ENCODE measurements at regions not wholly inside any gene's neighbourhood (a gene's known extent, or its start where the extent isn't known, plus 50 kb on each side); places are given as distances from the start of the nearest gene placed in this dataset.

DNA sequence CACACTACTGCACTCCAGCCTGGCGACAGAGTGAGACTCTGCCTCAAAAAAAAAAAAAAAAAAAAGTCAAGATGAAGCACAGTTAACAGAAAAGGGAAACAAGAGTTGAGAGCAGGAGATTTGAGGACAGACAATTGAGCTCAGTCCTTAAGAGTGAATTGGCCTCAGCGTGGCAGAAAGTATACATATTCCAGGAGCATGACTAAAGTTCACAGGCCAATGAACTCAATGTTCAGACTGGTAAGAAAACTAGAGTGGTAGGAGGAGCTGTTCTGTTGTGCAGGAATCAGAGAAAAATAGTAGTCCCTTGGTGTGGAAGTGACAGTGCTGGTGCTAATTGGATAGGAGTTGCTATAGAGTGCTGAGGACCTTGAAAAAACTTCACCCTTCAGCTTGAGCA is 60.0 kb downstream of the NRN1 start:
- no peak for DNase-seq

DNA sequence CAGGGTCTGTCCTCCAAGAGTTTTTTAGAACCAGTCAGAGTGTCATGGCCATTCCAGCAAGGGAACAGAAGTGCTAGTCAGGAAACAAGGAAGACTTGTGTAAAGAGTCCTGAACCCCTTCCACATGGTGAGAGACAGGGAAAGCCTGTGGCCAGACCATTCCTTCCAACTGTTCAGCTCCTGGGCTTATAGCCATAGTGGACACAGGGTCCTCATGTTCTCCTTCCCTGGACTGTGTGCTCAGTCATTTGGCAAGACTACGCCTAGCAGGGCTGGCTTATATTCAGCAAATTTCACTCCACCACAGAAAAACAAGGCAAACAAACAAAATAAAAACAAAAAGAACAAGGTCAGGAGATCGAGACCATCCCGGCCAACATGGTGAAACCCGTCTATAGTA is 60.5 kb downstream of the NRN1 start:
- DNase-seq, result no peak

- DNase-seq, result no peak
Observed at GRCh38 chr6:5943591-5943990, 63.1 kb downstream of the NRN1 start.

DNA sequence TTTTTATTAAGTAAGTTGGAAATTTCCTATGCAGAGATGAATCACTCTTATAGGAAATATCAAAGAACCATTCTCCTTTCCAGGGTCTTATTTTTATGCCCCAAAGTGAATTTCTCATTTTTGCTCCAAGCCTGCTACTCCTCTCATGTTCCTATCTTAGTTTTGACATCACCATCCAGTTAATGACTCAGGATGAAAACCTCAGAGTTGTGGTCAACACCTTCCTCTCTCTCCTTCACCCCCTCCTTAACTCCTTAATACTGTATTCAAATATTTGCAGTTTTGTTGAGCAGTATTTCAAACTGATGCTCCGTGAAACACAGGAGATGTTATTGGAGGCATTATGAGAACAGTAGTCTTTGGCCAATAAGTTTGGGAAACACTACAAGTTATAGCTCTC is 64.1 kb downstream of the NRN1 start:
- DNase-seq, result no peak

DNA sequence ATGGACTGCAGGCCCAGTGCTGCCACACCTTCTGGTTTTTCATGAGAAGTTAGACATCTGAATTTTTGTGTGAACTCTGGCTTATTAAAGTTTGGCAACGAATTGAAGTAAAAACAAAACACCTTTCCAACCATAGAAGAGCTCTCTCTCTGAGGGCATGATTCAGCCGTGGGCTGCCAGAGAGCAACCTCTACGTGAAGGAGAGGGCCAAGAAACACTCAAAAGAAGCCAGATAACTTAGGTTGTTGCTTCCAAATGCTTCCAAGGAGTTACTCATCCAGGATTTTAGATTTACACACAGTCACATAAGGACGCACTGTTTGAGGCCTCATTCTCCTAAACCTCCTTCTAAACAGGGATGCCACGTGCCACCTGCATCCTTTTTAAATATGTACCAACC is 65.5 kb downstream of the NRN1 start:
- no peak for DNase-seq

DNA sequence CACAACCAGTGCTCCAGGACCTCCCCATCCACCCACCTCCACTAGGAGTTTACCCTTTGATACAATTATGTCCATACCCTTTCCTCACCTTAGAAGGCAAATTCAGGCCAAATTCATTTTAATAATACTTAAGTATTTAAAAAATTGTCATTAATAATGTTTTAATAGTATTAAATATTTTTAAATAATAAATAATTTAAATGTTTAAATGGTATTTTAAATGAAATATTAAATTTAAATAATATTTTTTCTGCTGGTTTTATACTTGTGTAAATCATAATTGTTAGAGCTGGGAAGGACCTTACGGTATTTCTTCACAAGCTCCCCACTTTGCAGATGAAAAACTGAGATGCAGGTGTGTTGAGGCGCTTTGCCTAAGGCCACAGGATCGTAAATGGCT is 67.8 kb downstream of the NRN1 start:
- no peak for DNase-seq

GRCh38 chr6:5937936-5938706 is 68.6 kb downstream of the NRN1 start:
- no peak for DNase-seq

GRCh38 chr6:5937169-5937909 is 69.4 kb downstream of the NRN1 start:
- no peak for DNase-seq

DNA sequence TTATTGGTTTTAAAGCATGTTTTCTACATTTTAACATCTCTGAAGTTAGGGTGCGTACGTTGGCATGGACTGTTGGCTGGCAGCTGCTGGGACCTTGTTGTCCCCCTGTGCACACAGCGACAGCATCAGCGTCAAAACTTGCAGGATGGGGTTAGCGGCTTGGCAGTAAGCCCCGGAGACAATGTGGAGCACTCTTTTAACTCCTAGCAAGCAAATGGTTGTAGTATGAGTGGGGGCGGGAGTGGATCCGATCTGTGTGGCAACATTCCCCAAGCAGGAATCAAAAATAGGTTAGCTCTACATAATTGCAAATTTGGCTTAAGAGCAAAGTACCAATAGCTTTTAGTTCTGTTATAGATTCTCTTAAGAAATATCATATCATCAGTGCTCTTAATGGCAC is 70.1 kb downstream of the NRN1 start:
- DNase-seq, result no peak

GRCh38 chr6:5936140-5936539 is 70.6 kb downstream of the NRN1 start:
- no peak for DNase-seq

- no peak for DNase-seq
Observed at GRCh38 chr6:5930968-5931367, 75.8 kb downstream of the NRN1 start.

DNA sequence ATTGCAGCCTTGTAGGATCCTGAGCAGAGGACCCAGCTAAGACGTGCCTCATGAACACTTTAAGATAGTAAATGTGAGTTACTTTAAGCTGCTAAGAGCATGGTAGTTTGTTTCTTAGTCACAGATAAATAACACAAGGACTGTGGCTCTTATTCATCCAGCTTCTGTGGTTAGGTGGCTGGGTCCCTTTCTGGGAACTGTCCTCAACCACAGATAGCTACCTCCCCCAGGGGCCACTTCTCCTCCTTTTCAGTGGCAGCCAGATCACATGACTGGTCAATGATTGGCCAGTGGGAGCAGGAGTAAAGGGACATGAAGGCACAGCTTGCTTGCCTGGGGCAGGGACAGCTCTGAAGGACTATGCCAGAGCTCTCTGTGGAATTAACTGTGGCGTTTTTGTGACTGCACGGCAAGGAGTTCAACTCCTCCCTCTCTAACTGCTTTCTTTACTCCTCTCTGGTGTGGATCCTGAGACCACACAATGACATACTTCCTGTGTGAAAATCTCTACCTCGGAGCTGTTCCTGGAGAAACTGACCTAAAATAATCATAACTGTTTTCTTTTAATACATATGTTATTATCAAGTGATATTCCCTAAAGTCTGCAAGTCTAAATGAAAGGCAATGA is 76.5 kb downstream of the NRN1 start:
- no peak for DNase-seq

- DNase-seq, result no peak
Observed at GRCh38 chr6:5923840-5924239, 82.9 kb downstream of the NRN1 start.

DNA sequence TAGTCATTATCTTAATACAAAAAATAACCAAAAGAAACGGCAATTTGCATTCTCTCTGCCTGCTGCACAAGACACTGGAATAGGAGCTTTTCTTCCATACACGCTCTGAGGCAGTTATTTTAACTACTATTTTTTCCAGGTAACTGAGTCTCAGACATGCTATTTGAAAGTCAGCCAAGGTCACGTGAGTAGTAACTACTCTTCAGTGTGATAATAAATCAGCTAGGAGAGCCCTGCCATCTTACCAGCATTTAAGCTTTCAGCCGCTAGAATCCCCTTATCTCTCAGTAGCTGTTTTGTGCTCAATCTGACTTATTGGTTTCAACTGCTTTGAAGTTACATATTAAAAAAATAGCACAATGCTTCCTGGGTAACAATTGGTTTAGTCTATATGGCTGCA is 84.5 kb downstream of the NRN1 start:
- DNase-seq, result no peak

DNA sequence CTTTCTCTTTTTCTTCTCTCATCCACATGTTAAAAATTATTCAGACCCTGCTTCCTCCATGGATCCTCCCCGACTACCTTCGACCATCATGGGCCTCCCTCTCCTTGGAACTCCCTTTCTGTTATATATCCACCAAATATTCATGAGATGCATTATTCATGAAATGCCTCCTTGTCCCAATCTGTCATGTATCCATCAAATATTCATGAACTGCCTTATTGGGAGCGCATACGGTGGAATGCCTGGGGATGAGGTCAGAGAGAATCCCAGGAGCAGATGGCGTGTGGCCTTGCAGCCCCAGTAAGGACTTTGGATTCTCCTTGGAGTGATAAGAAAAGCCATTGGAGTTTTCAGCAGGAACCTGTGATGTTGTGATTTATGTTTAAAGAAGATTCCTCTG is 97.0 kb downstream of the NRN1 start:
- DNase-seq, result no peak

- no peak for DNase-seq
Observed at GRCh38 chr6:5906842-5907241, 99.9 kb downstream of the NRN1 start.

- no peak for DNase-seq
Observed at GRCh38 chr6:5906340-5906670, 100.4 kb downstream of the NRN1 start.

GRCh38 chr6:5905431-5906339 is 101.0 kb downstream of the NRN1 start:
- DNase-seq, result no peak

- no peak for DNase-seq
Observed at GRCh38 chr6:5904532-5904931, 102.2 kb downstream of the NRN1 start.

DNA sequence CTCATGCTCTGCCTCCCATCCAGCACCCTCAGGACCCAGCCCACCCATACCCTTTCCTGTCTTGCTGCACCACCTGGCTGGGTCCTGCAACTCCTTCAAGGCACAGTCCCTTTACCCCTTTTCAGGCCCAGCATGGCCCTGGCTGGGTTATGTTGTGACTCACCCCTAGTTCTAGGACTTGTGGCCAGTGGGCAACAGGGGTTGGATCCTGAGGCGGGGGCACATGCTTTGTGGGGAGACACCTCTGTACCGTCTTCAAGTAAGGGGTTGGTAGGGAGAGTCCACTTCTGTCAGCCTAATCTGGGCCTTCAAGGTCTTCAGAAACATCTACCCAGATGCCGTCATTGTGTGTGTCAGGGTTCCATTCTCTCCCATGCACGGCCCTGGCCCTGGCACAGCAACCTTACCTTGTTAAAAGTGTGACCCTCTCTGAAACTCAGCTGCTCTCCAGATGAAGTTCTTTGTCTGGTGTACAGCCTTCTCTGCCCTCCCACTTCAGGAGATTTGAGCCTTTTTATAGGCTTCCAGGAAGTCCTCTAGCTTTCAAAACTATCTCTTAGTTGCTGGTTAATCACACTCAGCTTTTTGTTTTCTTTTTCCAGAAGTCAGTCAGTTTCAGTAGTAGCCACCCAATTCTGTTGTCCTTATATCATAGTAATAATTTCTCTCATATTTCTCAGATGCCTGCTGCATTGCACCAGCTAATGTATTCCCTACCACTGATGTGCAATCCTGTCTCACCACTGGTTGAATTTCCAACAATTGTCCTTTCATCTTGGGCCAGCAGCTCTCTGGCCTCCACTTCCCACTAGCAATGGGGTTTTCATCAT is 107.3 kb downstream of the NRN1 start:
- DNase-seq, result no peak

DNA sequence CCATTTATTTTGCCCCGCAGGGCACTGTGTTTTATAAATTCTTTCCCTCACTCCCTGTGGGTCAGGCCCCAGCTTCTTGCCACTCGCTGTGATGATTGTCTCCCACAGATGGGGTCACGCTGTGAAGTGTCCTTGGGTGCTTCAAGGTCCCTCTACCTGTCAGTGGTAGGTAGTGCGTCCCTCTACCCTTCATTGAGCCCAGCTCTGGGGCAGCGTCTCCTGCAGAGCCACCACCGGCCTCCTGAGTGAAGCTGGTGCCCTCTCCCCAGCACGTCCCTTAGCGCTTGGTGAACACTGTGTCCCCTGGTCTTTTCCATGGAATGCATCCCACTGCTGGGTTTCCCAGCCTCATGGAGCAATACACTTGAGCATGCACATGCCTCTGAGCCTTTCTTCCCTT is 108.2 kb downstream of the NRN1 start:
- DNase-seq, result no peak

GRCh38 chr6:5898102-5898501 is 108.6 kb downstream of the NRN1 start:
- DNase-seq, result no peak
